Ovary (tissue), 3 donors: ENCODE measurements at regions not wholly inside any gene's neighbourhood (a gene's known extent, or its start where the extent isn't known, plus 50 kb on each side); places are given as distances from the start of the nearest gene placed in this dataset.

Experiments used
- EP300 ChIP-seq: sonication (generic); formaldehyde crosslinking; IDR thresholded peaks from one replicate; pipeline ENCODE4 v1.6.1; 2017; ENCODE audit warnings: antibody characterized with exemption
- POLR2A ChIP-seq: fragments of 450-650 bp; IDR thresholded peaks from one replicate; pipeline ENCODE4 v1.6.1; 2017; ENCODE audit warnings: antibody characterized with exemption, mild to moderate bottlenecking, moderate library complexity
- TF ChIP-seq, protein P1 (sequence below), 3 donors: fragments of 450-650 bp in 2 of 3; fragments of 200-600 bp in 1 of 3; IDR thresholded peaks; one replicate each; pipeline versions ENCODE4 v1.5.1 to v1.8.0; 2016 to 2022; ENCODE audit warnings: antibody characterized with exemption in 3 of 3, mild to moderate bottlenecking in 1 of 3
- donor health status: DM: no; HTN: no; CAD: no.

DNA sequence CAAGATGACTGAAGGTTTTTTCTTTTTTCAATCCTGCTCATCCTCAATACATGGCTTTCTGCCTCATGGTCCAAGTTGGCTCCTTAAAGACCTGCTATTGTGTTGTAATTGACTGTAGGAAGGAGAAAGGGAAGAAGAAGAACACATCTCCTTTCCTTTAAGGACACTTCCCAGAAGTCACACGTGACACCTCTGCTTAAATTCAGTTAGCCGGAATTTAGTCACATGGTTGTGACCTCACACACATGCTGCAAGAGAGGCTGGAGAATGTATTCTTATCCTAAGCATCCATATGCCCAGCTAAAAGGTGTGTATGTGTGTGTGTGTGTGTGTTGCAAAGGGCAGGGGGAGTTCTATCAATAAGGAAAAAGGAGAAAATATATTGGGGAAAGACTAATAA is 185.8 kb upstream of the IL12A start:
- TF ChIP-seq, protein P1, sequence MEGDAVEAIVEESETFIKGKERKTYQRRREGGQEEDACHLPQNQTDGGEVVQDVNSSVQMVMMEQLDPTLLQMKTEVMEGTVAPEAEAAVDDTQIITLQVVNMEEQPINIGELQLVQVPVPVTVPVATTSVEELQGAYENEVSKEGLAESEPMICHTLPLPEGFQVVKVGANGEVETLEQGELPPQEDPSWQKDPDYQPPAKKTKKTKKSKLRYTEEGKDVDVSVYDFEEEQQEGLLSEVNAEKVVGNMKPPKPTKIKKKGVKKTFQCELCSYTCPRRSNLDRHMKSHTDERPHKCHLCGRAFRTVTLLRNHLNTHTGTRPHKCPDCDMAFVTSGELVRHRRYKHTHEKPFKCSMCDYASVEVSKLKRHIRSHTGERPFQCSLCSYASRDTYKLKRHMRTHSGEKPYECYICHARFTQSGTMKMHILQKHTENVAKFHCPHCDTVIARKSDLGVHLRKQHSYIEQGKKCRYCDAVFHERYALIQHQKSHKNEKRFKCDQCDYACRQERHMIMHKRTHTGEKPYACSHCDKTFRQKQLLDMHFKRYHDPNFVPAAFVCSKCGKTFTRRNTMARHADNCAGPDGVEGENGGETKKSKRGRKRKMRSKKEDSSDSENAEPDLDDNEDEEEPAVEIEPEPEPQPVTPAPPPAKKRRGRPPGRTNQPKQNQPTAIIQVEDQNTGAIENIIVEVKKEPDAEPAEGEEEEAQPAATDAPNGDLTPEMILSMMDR (IDR thresholded peaks at IDR 0.05): no peak
- TF ChIP-seq POLR2A (no peak), EP300 (no peak)
